ENCODE measurements at regions not wholly inside any gene's neighbourhood (a gene's known extent, or its start where the extent isn't known, plus 50 kb on each side); places are given as distances from the start of the nearest gene placed in this dataset.
A peak's percentile ranks its signal among the peaks of the same experiment; 100 is the strongest.

DNA sequence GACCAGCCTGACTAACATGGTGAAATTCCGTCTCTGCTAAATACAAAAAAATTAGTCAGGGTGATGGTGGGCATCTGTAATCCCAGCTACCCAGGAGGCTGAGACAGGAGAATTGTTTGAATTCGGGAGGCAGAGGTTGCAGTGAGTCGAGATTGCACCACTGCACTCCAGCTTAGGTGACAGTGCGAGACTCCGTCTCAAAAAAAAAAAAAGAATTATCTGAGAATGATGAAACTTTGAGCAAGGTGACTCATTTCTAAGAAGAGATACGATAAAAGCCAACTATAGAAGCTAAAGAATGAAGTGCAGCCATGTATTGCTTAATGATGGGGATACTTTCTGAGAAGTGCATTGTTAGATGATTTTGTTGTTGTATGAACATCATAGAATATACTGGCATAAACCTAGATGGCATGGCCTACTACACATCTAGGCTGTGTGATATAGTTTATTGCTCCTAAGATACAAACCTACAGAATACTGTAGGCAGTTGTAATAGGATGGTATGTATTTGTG, 64.7 kb downstream of the SNRPE start:
- Mint-ChIP-seq H3K9me3 (no peaks in the 10 kb centered on the region), H3K4me3 (no peak overlapping the region), H3K27me3 (peaks cover 2% of the 10 kb centered on the region), H3K4me1 (peaks cover 0 to 3% (median 0%) of the 10 kb centered on the region in 3 donors), H3K36me3 (peaks cover 2% of the 10 kb centered on the region), H3K27ac (no peak overlapping the region)

DNA sequence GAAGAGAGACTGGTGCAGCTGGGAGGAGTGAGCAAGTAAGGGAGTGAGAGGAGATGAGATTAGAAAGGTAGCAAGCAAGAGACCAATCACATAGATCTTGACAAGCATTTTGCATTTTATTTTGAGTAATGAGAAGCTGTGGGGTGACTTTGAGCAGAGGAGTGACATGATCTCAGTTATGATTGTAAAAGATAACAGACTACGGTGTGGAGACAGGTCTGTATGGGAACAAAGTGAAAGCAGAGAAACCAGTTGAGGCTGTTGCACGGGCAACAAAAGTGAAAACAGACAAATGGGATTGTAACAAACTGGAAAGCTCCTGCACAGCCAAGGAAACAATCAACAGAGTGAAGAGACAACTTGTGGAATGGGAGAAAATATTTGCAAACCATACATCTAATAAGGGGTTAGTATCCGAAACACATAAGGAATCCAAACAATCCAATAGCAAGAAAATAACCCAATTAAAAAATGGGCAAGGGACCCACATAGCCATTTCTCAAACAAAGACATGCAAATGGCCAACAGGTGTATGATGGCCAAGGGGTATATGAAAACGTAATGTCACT, 68.4 kb downstream of the SNRPE start:
- Mint-ChIP-seq H3K4me1 (peaks cover 0 to 3% (median 0%) of the 10 kb centered on the region in 3 donors), H3K4me3 (no peak overlapping the region), H3K27me3 (peaks cover 3% of the 10 kb centered on the region), H3K36me3 (peaks cover 3% of the 10 kb centered on the region), H3K9me3 (no peaks in the 10 kb centered on the region), H3K27ac (no peak overlapping the region)

DNA sequence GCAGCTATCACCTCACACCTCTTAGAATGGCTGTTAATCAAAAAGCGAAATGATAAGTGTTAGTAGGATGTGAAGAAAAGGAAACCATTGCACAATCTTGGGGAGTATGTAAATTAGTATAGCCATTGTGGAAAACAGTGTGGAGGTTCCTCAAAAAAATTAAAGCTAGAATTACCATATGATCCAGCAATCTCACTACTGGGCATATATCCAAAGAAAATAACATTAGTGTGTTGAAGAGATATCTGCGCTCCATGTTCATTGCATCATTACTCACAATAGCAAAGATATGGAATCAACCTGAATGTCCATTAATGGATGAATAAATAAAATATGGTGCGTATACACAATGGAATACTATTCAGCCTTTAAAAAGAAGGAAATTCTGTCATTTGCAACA, 68.9 kb downstream of the SNRPE start:
- Mint-ChIP-seq H3K27me3 (peaks cover 3% of the 10 kb centered on the region), H3K4me1 (peaks cover 0 to 5% (median 0%) of the 10 kb centered on the region in 3 donors), H3K27ac (no peak overlapping the region), H3K4me3 (no peak overlapping the region), H3K36me3 (peaks cover 3% of the 10 kb centered on the region), H3K9me3 (no peaks in the 10 kb centered on the region)

DNA sequence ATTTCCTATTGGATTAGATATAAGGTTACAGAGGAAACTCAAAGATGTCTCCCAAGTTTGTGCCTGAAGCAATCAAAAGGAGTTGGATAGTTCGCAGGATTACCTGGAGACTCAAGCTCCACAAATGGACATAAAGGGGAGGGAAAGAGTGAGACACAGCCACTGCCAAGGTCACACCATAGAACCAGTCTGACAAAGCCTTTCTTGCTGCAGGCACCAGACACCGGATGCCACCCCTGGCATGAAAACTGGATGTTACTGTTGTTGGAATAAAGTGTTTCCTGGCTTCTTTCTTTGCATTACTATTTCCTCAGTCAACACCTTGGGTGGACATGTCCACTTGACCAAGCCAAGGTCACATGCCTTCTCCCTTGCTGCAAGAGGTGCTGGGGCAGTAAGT, 70.6 kb downstream of the SNRPE start:
- H3K4me1 Mint-ChIP-seq = peaks cover 0 to 5% (median 0%) of the 10 kb centered on the region in 3 donors
- H3K4me3 Mint-ChIP-seq = no peak overlapping the region
- no peak overlapping the region for H3K27ac Mint-ChIP-seq
- H3K36me3 Mint-ChIP-seq = peaks cover 2% of the 10 kb centered on the region
- peaks cover 3% of the 10 kb centered on the region for H3K27me3 Mint-ChIP-seq
- no peaks in the 10 kb centered on the region for H3K9me3 Mint-ChIP-seq

DNA sequence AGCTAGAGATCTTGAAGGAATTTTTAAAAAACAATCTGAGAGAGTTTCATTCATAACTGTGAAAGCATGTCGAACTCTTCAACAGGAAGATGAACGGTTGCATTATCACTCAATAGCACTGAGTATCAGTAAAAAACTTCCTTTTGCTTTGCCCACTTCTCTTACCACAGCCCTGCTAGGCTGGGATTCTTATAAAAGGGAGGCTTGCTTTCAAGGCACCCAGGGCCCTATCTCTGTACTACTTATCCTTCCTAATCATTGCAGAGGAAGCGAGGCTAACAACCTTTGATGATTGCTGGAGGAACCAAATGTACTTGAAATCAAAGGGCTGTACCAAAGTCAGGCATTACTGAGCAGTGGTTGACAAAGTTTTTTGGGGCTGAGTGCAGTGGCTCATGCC, 71.2 kb downstream of the SNRPE start:
- no peak overlapping the region for H3K4me3 Mint-ChIP-seq
- no peaks in the 10 kb centered on the region for H3K9me3 Mint-ChIP-seq
- peaks cover 3% of the 10 kb centered on the region for H3K27me3 Mint-ChIP-seq
- peaks cover 2% of the 10 kb centered on the region for H3K36me3 Mint-ChIP-seq
- no peak overlapping the region for H3K27ac Mint-ChIP-seq
- peaks cover 0 to 5% (median 0%) of the 10 kb centered on the region in 3 donors for H3K4me1 Mint-ChIP-seq

DNA sequence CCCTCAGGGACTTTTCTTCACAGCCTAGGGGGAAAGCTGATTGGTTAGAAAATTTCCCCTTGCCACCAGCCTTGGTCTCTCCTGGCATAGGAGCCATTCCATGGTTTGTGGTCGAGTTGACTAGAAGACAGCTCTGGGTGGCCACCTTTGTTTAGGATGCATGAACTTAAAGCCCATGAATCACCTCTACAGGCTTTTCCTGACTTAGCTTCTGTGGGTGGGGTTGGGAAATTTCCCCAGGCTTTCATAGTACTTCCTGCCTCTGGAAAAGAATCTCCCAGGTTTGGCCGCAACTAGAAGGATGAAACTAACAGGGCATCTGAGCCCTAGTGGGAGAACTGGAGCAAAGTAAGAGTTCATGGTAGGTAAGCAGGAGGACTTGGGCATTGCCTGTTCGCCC, 72.6 kb downstream of the SNRPE start:
- H3K4me1 Mint-ChIP-seq = peaks cover 0 to 5% (median 0%) of the 10 kb centered on the region in 3 donors
- no peak overlapping the region for H3K27ac Mint-ChIP-seq
- no peaks in the 10 kb centered on the region for H3K9me3 Mint-ChIP-seq
- H3K27me3 Mint-ChIP-seq = peaks cover 3% of the 10 kb centered on the region
- H3K36me3 Mint-ChIP-seq = peaks cover 2% of the 10 kb centered on the region
- H3K4me3 Mint-ChIP-seq = no peak overlapping the region

DNA sequence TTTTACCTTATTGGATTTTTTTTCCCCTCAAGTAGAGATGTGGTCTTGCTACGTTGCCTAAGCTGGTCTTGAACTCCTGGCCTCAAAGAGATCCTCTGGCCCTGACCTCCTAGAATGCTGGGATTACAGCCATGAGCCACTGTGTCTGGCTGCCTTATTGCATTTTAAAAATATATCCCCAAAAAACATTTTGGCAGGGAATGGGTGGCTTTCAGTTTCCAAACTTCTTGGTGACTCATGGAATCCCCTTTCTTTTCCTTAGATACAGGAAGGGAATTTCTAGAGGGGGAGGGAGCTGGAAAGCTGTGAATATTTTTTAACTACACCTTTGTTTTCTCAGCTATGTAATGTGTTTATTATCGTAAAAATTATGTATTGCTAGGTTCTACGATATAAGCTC, 73.3 kb downstream of the SNRPE start:
- no peak overlapping the region for H3K4me3 Mint-ChIP-seq
- H3K36me3 Mint-ChIP-seq = peaks cover 2% of the 10 kb centered on the region
- peaks cover 5% of the 10 kb centered on the region for H3K27me3 Mint-ChIP-seq
- no peaks in the 10 kb centered on the region for H3K9me3 Mint-ChIP-seq
- no peak overlapping the region for H3K27ac Mint-ChIP-seq
- H3K4me1 Mint-ChIP-seq = peaks cover 0 to 3% (median 0%) of the 10 kb centered on the region in 3 donors

DNA sequence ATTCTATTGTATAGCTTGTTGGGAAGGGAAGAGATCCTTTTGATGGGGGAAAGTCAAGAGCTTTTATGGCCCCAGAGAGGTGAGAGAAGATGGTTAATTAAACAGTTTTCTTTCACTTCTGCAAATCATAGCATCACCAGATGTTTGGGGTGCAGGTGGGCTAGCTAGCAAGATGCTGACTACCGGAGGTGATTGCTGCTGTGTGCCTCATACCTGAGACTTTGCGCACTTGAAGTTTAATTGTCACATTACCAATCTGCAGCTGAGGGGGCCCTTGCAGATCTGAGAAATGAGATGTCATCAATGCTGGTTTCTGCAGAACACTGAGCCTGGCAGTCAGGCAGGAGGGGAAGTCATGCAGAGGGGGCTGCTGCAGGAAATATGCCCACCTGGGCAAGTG, 73.9 kb downstream of the SNRPE start:
- Mint-ChIP-seq H3K4me1 (peaks cover 0 to 2% (median 0%) of the 10 kb centered on the region in 3 donors), H3K36me3 (peaks cover 2% of the 10 kb centered on the region), H3K9me3 (no peaks in the 10 kb centered on the region), H3K4me3 (no peak overlapping the region), H3K27ac (no peak overlapping the region), H3K27me3 (peaks cover 7% of the 10 kb centered on the region)

DNA sequence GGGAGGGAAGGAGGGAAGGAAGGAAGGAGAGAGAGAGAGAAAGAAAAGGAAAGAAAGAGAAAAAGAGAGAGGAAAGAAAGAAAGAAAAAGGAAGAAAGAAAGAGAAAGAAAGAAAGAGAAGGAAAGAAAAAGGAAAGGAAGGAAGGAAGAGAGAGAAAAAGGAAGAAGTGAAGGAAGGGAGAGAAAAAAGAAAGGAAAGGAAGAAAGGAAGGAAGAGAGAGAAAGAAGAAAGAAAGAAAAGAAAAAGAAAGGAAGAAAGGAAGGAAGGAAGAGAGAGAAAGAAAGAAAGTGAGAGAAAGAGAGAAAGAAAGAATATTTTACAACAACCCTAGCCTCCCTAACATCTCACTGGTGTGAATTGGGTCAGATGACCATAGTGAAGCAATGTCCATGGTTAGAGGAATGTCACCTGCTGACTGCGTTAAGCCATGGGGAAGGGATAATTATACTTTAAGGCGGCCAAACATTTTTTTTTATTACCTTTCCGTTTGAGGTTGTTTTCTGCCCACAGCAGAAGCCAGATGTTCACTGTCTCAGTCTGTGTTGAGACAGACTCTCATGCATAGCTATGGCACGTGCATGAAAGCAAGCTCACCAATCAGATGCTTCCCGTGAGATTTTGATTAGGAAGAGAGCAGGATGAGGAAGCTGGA, 76.4 kb downstream of the SNRPE start:
- Mint-ChIP-seq H3K27me3 (peaks cover 10% of the 10 kb centered on the region), H3K27ac (no peak overlapping the region)

DNA sequence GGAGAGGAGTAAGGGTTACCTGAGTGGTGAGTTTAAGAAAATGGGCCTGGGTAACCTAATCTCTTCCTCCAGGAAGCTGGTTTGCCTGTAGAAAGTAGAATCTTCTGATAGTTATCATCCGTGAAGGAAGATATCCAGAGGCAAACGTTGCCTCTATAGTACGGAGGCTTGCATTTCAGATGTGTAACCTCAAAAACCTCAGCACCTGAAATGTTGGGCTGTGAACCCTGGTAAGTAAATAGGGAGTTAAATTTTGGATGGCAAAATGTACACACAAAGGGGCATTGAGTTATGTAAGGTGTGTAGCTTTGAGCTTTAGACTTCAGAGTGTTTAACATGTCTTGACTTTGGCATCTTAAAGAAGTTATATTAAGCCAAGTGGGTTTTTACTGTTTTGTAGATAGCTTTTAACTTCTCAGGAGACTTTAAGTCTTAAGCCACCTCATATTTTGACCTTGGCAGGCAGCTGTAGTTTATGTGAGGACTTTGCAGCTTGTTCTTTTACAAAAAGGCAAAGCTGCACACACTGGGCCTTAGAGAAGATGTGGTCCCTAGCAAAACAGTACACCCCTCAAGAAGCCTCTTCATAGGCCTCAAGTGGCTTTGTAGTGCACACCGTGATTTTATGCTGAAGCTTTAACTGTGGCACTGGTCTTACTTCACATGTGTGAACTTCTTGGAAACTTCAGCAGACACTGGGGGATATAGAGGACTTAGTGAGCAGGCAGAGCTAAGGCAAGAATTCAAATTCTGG, 83.4 kb downstream of the SNRPE start:
- peaks cover 0 to 2% (median 0%) of the 10 kb centered on the region in 3 donors for H3K4me1 Mint-ChIP-seq
- no peak overlapping the region for H3K27ac Mint-ChIP-seq
- no peaks in the 10 kb centered on the region for H3K36me3 Mint-ChIP-seq
- no peak overlapping the region for H3K4me3 Mint-ChIP-seq
- H3K9me3 Mint-ChIP-seq = peaks cover 0 to 2% (median 0%) of the 10 kb centered on the region in 3 donors
- peaks cover 6% of the 10 kb centered on the region for H3K27me3 Mint-ChIP-seq

More for the DNA sequence above, 76.4 kb downstream of the SNRPE start:
- H3K9me3 Mint-ChIP-seq = no peaks in the 10 kb centered on the region
- H3K4me1 Mint-ChIP-seq = peaks cover 0 to 2% (median 0%) of the 10 kb centered on the region in 3 donors
- H3K36me3 Mint-ChIP-seq = no peaks in the 10 kb centered on the region
- H3K4me3 Mint-ChIP-seq = peak overlapping the region in 1 of 4 donors; percentile 33

DNA sequence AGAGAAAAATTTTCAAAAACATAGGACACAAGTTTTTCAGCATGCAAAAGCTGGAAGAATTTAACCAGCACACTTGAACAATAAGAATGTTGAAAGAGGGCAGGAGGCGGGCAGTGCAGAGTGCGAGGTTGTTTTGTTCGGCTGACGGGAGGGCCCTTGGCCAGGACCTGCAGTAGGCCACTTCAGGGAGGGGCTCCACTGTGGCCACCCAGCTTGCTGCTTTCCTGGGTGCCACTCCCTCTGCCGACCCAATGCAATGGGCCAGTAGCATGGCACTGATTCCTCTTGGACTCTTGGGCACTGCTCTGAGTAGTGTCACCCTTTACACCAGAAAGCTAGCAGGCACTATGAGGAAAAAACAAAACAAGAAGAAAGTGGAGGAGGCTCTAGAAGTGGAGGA, 92.9 kb downstream of the SNRPE start:
- H3K36me3 Mint-ChIP-seq = peaks cover 3% of the 10 kb centered on the region
- H3K9me3 Mint-ChIP-seq = peaks cover 5 to 33% (median 21%) of the 10 kb centered on the region in 3 donors
- H3K27ac Mint-ChIP-seq = peak overlapping the region in 1 of 3 donors; percentile 39
- peak overlapping the region in 1 of 4 donors; percentile 67 for H3K4me3 Mint-ChIP-seq
- peaks cover 15% of the 10 kb centered on the region for H3K27me3 Mint-ChIP-seq
- no peaks in the 10 kb centered on the region for H3K4me1 Mint-ChIP-seq

DNA sequence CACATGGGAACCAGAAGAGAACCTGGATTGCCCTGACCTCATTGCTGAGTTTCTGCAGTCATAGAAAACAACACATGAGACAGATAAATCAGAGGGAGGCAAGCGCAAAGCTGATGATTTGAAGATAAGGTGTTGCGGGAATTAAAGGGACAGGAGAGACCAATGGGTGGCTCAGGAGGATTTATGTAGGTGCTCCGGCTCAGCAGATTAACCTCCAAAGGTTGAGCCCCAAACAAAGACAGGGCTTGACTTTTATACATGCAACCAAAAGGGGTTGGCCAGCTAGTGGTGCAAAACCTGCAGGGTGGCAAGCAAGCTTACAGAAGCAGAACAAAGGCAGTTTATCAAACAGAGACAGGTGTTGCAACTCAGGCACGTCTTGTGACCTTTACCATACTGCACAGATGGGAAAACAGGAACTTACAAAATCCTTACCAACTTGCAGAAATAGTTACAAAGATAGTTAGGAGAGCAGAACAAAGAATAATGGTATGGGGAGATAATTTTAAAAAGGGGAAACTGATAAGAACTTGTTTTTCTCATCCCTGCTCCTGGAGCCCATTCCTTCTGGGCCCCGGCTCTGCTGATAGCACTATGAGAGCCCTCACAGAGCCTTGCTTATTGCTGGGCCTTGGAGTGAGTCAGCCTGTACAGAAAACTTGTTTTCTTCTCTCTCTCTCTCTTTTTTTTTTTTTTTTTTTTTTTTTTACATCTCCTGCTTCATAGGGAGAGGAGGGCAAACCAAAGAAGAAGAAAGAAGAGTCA, 93.6 kb downstream of the SNRPE start:
- peak overlapping the region in 1 of 4 donors; percentile 67 for H3K4me3 Mint-ChIP-seq
- H3K36me3 Mint-ChIP-seq = peaks cover 3% of the 10 kb centered on the region
- no peaks in the 10 kb centered on the region for H3K4me1 Mint-ChIP-seq
- no peak overlapping the region for H3K27ac Mint-ChIP-seq
- peaks cover 15% of the 10 kb centered on the region for H3K27me3 Mint-ChIP-seq
- H3K9me3 Mint-ChIP-seq = peaks cover 5 to 33% (median 21%) of the 10 kb centered on the region in 3 donors

DNA sequence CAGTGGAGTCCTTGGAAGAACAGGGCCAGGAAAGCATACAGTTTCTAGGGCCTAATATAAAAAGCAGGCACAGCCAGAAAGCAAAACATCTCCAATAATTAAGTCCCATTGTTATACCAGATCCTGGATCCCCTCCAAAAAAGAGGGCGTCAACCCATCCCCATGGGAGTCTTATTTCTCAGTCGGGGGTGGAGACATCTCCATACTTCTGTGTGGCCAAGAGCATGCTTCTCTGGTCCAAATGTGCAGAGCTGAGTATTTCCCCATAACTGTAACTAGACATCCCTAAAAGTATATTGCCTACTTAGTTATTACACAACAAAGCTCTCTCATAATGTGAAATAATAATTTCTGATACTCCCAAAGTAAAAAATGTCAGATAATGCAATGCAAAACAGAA, 104.2 kb upstream of the SOX13 start:
- Mint-ChIP-seq H3K4me1 (no peaks in the 10 kb centered on the region), H3K36me3 (no peaks in the 10 kb centered on the region), H3K4me3 (peak overlapping the region in 1 of 4 donors; percentile 18), H3K27ac (no peak overlapping the region), H3K9me3 (peaks cover 0 to 9% (median 9%) of the 10 kb centered on the region in 3 donors), H3K27me3 (peaks cover 1% of the 10 kb centered on the region)

DNA sequence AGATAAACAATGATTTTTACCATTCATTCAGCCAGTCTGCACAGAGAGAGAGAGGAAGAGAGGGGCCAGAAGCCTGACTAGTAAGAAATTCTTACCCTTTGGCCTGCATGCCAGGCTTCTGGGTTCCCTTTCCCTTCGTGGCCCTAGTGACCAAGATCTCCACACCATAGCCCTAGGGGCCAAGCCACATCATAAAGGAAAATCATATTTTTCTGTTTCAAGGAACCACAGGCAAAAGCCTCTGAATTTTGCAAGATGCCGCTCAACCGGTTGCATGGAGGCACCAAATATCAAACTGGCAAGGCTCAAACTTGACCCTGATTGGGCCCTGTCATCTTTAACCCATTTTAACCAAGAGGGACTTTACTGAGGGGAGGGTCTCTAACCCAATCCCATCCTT, 103.1 kb upstream of the SOX13 start:
- no peaks in the 10 kb centered on the region for H3K36me3 Mint-ChIP-seq
- H3K27ac Mint-ChIP-seq = no peak overlapping the region
- H3K9me3 Mint-ChIP-seq = peaks cover 0 to 17% (median 8%) of the 10 kb centered on the region in 3 donors
- no peaks in the 10 kb centered on the region for H3K4me1 Mint-ChIP-seq
- peaks cover 1% of the 10 kb centered on the region for H3K27me3 Mint-ChIP-seq
- no peak overlapping the region for H3K4me3 Mint-ChIP-seq

DNA sequence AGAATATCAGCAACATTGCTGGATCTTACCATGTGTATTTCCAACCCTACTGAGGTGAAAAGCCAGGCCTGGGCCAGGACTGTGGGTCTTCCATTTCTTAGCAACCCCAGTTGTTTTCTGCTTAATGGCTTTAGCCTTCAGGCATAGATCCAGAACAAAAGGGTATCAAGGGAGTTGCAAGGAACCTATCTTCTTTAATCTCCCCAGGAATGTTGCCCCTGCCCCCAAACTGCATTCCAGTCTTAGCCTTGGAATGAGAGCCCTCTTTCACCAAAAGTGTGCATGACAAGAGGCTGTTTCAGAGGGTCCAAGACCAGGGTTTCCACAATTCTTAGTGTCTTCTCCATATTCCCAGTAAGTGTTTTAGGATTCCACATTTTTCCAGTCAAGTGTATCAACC, 87.9 kb upstream of the SOX13 start:
- no peaks in the 10 kb centered on the region for H3K9me3 Mint-ChIP-seq
- no peak overlapping the region for H3K27ac Mint-ChIP-seq
- no peaks in the 10 kb centered on the region for H3K4me1 Mint-ChIP-seq
- H3K27me3 Mint-ChIP-seq = no peaks in the 10 kb centered on the region
- H3K4me3 Mint-ChIP-seq = no peak overlapping the region
- peaks cover 2% of the 10 kb centered on the region for H3K36me3 Mint-ChIP-seq
